CD14-positive monocyte (primary cell): ENCODE measurements at regions not wholly inside any gene's neighbourhood (a gene's known extent, or its start where the extent isn't known, plus 50 kb on each side); places are given as distances from the start of the nearest gene placed in this dataset.

Experiments used
- DNase-seq, 3 donors: peaks; one replicate each; pipeline ENCODE4 v3.0.0-alpha.2; 2011 to 2022
- H2AFZ ChIP-seq: 2 replicates; pipeline ENCODE4 v1.6.0; 2012; ENCODE audit warnings: mild to moderate bottlenecking, low read depth, low read length, inconsistent platforms; ENCODE audit not compliant: insufficient read depth, poor library complexity, severe bottlenecking
- H3K27ac ChIP-seq, 2 donors: 1 replicate in 1 of 2; 2 replicates in 1 of 2; pipeline ENCODE4 v1.5.1; 2012 to 2013; ENCODE audit warnings: low read length in 2 of 2, control low read depth in 1 of 2, inconsistent platforms in 1 of 2, low read depth in 1 of 2, mild to moderate bottlenecking in 1 of 2
- H3K27me3 ChIP-seq, 2 donors: one replicate each; pipeline versions ENCODE4 v1.6.0 to v1.6.1; 2011 to 2013; ENCODE audit warnings: low read length in 2 of 2; ENCODE audit not compliant: control insufficient read depth in 2 of 2, insufficient read depth in 2 of 2
- H3K36me3 ChIP-seq, 2 donors: replicated peaks in 1 of 2; 1 replicate in 1 of 2; 2 replicates in 1 of 2; pipeline versions ENCODE4 v1.5.1 to v1.6.1; 2012 to 2013; ENCODE audit warnings: low read length in 2 of 2, control low read depth in 1 of 2, inconsistent platforms in 1 of 2, mild to moderate bottlenecking in 1 of 2; ENCODE audit not compliant: insufficient read depth in 2 of 2, control insufficient read depth in 1 of 2
- H3K4me1 ChIP-seq, 2 donors: 1 replicate in 1 of 2; 2 replicates in 1 of 2; pipeline versions ENCODE4 v1.5.1 to v1.6.1; 2012 to 2013; ENCODE audit warnings: low read length in 2 of 2, control low read depth in 1 of 2, inconsistent platforms in 1 of 2, mild to moderate bottlenecking in 1 of 2, moderate library complexity in 1 of 2; ENCODE audit not compliant: insufficient read depth in 2 of 2, control insufficient read depth in 1 of 2
- H3K4me2 ChIP-seq: replicated peaks from 2 replicates; pipeline ENCODE3; 2012; ENCODE audit warnings: low read length, moderate library complexity, mild to moderate bottlenecking; ENCODE audit not compliant: poor library complexity, severe bottlenecking; ENCODE audit errors: extremely low read depth
- H3K4me3 ChIP-seq, 3 experiments: fragments of 200-600 bp in 1 of 3; sonication (generic) in 1 of 3; replicated peaks in 1 of 3; 1 replicate in 2 of 3; 2 replicates in 1 of 3; pipeline ENCODE4 v1.5.1; 2011 to 2013; ENCODE audit warnings: low read length in 3 of 3, mild to moderate bottlenecking in 3 of 3, control low read depth in 2 of 3, low read depth in 2 of 3, inconsistent platforms in 1 of 3, moderate library complexity in 1 of 3
- H3K79me2 ChIP-seq: 2 replicates; pipeline ENCODE4 v1.6.0; 2012; ENCODE audit warnings: mild to moderate bottlenecking, control low read depth, inconsistent platforms, low read length, moderate library complexity; ENCODE audit not compliant: insufficient read depth
- H3K9ac ChIP-seq: 2 replicates; pipeline ENCODE4 v1.6.0; 2017; ENCODE audit warnings: low read length, mild to moderate bottlenecking; ENCODE audit not compliant: insufficient read depth, poor library complexity, severe bottlenecking
- H3K9me3 ChIP-seq, 2 donors: replicated peaks in 1 of 2; 1 replicate in 1 of 2; 2 replicates in 1 of 2; pipeline versions ENCODE4 v1.5.1 to v1.6.1; 2012 to 2013; ENCODE audit warnings: low read length in 2 of 2, control low read depth in 1 of 2; ENCODE audit not compliant: control insufficient read depth in 1 of 2, insufficient read depth in 1 of 2
- H4K20me1 ChIP-seq: 2 replicates; pipeline ENCODE4 v1.6.0; 2012; ENCODE audit warnings: mild to moderate bottlenecking, low read length, control low read depth, moderate library complexity; ENCODE audit not compliant: insufficient read depth
- H3K27ac Mint-ChIP-seq, 7 donors: one replicate each; pipeline ENCODE4 v1.8.0; 2020; ENCODE audit warnings: mild to moderate bottlenecking in 7 of 7, mixed read lengths in 7 of 7, moderate library complexity in 6 of 7, inconsistent platforms in 2 of 7
- H3K27me3 Mint-ChIP-seq, 3 donors: one replicate each; pipeline ENCODE4 v1.8.0; 2021 to 2022; ENCODE audit warnings: low read depth in 3 of 3, mild to moderate bottlenecking in 3 of 3, mixed read lengths in 3 of 3, moderate library complexity in 3 of 3, inconsistent platforms in 1 of 3
- H3K36me3 Mint-ChIP-seq, 2 donors: one replicate each; pipeline ENCODE4 v1.8.0; 2020; ENCODE audit warnings: mixed read lengths in 2 of 2, inconsistent platforms in 1 of 2, mild to moderate bottlenecking in 1 of 2
- H3K4me1 Mint-ChIP-seq: one replicate; pipeline ENCODE4 v1.8.0; 2020; ENCODE audit warnings: mild to moderate bottlenecking, mixed read lengths
- H3K4me3 Mint-ChIP-seq, 2 donors: one replicate each; pipeline ENCODE4 v1.8.0; 2020; ENCODE audit warnings: mild to moderate bottlenecking in 2 of 2, mixed read lengths in 2 of 2, moderate library complexity in 1 of 2
- H3K9me3 Mint-ChIP-seq, 7 donors: one replicate each; pipeline ENCODE4 v1.8.0; 2020 to 2022; ENCODE audit warnings: mixed read lengths in 7 of 7, mild to moderate bottlenecking in 6 of 7, moderate library complexity in 6 of 7, inconsistent platforms in 2 of 7
- WGBS: methylation state at CpG from one replicate; pipeline ENCODE4 v1.1.5; 2013; ENCODE audit warnings: missing lambda C conversion rate; ENCODE audit not compliant: insufficient coverage; 5-methylcytosine and 5-hydroxymethylcytosine counted together
- intact Hi-C, 2 donors: fragments of 100-400 bp; cut with micrococcal nuclease; formaldehyde crosslinking; loops; one replicate each; pipeline versions ENCODE4 v1.15.0 to v1.15.1; 2023
- TF ChIP-seq, protein P1 (sequence below): fragments of 200-600 bp; IDR thresholded peaks from one replicate; pipeline ENCODE4 v1.8.0; 2022; ENCODE audit warnings: antibody characterized with exemption, mild to moderate bottlenecking

GRCh38 chr2:3944071-3944470, 240.7 kb downstream of the DCDC2C start:
- H4K20me1 ChIP-seq: no peaks in the 10 kb centered on the region
- no peaks in the 10 kb centered on the region for H3K79me2 ChIP-seq
- H3K9me3 ChIP-seq: peaks cover 0 to 4% of the 10 kb centered on the region in 2 donors
- no peak for DNase-seq
- Mint-ChIP-seq H3K36me3 (no peaks in the 10 kb centered on the region), H3K4me3 (no peak overlapping the region), H3K27ac (no peak overlapping the region), H3K4me1 (no peaks in the 10 kb centered on the region), H3K27me3 (peaks cover 0 to 2% (median 0%) of the 10 kb centered on the region in 3 donors), H3K9me3 (peaks cover 2 to 11% (median 3%) of the 10 kb centered on the region in 7 donors)
- no peak overlapping the region for H2AFZ ChIP-seq
- TF ChIP-seq, protein P1, sequence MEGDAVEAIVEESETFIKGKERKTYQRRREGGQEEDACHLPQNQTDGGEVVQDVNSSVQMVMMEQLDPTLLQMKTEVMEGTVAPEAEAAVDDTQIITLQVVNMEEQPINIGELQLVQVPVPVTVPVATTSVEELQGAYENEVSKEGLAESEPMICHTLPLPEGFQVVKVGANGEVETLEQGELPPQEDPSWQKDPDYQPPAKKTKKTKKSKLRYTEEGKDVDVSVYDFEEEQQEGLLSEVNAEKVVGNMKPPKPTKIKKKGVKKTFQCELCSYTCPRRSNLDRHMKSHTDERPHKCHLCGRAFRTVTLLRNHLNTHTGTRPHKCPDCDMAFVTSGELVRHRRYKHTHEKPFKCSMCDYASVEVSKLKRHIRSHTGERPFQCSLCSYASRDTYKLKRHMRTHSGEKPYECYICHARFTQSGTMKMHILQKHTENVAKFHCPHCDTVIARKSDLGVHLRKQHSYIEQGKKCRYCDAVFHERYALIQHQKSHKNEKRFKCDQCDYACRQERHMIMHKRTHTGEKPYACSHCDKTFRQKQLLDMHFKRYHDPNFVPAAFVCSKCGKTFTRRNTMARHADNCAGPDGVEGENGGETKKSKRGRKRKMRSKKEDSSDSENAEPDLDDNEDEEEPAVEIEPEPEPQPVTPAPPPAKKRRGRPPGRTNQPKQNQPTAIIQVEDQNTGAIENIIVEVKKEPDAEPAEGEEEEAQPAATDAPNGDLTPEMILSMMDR: no peak
- H3K4me1 ChIP-seq: no peaks in the 10 kb centered on the region
- no peak overlapping the region for H3K9ac ChIP-seq
- H3K27ac ChIP-seq: no peak overlapping the region
- no peaks in the 10 kb centered on the region for H3K36me3 ChIP-seq
- H3K4me2 ChIP-seq: no peak overlapping the region
- intact Hi-C loops: no loop called here
- 79% methylated on average over 2 of the region's 4 CpGs for WGBS
- H3K4me3 ChIP-seq: no peak overlapping the region
- H3K27me3 ChIP-seq: no peaks in the 10 kb centered on the region

GRCh38 chr2:3944841-3945240, 241.5 kb downstream of the DCDC2C start:
- H3K9me3 ChIP-seq: peaks cover 0 to 4% of the 10 kb centered on the region in 2 donors
- Mint-ChIP-seq H3K27me3 (peaks cover 0 to 2% (median 0%) of the 10 kb centered on the region in 3 donors), H3K4me3 (no peak overlapping the region), H3K27ac (no peak overlapping the region), H3K36me3 (no peaks in the 10 kb centered on the region), H3K4me1 (no peaks in the 10 kb centered on the region), H3K9me3 (peaks cover 2 to 11% (median 3%) of the 10 kb centered on the region in 7 donors)
- H3K79me2 ChIP-seq: no peaks in the 10 kb centered on the region
- no peak overlapping the region for H3K4me3 ChIP-seq
- intact Hi-C loops: no loop called here
- H2AFZ ChIP-seq: no peak overlapping the region
- no CpG with 5 or more reads among the region's 3 CpGs for WGBS
- no peaks in the 10 kb centered on the region for H4K20me1 ChIP-seq
- H3K27me3 ChIP-seq: no peaks in the 10 kb centered on the region
- no peak overlapping the region for H3K9ac ChIP-seq
- no peak overlapping the region for H3K4me2 ChIP-seq
- H3K4me1 ChIP-seq: no peaks in the 10 kb centered on the region
- DNase-seq: no peak
- TF ChIP-seq, protein P1: no peak
- H3K36me3 ChIP-seq: no peaks in the 10 kb centered on the region
- H3K27ac ChIP-seq: no peak overlapping the region
